A673 (cell line): ENCODE measurements at regions not wholly inside any gene's neighbourhood (a gene's known extent, or its start where the extent isn't known, plus 50 kb on each side); places are given as distances from the start of the nearest gene placed in this dataset.

Experiments used
- CTCF ChIP-seq: fragments of 300-800, 200-600 bp; sonication (generic); conservative IDR thresholded peaks from 2 replicates; pipeline ENCODE4 v1.5.1; 2017; ENCODE audit warnings: low read depth, mild to moderate bottlenecking, antibody characterized with exemption, low read length, moderate library complexity, mixed read lengths
- EZH2 ChIP-seq: fragments of 200-600 bp; sonication (generic); IDR thresholded peaks from 2 replicates; pipeline ENCODE4 v1.6.1; 2017; ENCODE audit warnings: borderline replicate concordance, low read depth, mild to moderate bottlenecking, mixed read lengths, antibody characterized with exemption, low read length; ENCODE audit not compliant: poor library complexity, severe bottlenecking

- TF ChIP-seq CTCF (no peak), EZH2 (no peak)
Observed at GRCh38 chr11:43245466-43245865, 66.3 kb upstream of the API5 start.
